PFSK-1 (cell line): ENCODE measurements at regions not wholly inside any gene's neighbourhood (a gene's known extent, or its start where the extent isn't known, plus 50 kb on each side); places are given as distances from the start of the nearest gene placed in this dataset.

ENCODE experiments used
- POLR2AphosphoS5 ChIP-seq: IDR thresholded peaks from 2 replicates; pipeline ENCODE4 v1.6.1; 2012; ENCODE audit warnings: low read depth, mild to moderate bottlenecking, control low read depth, low read length, moderate library complexity
- SIN3A ChIP-seq: IDR thresholded peaks from 2 replicates; pipeline ENCODE4 v1.6.1; 2012; ENCODE audit warnings: mild to moderate bottlenecking, low read length, moderate library complexity, borderline replicate concordance; ENCODE audit not compliant: insufficient read depth

GRCh38 chr1:94317790-94318188, 80.4 kb upstream of the ARHGAP29 start:
- TF ChIP-seq POLR2AphosphoS5 = no peak
- no peak for TF ChIP-seq SIN3A
